HCEC 1CT (cell line): ENCODE measurements at regions not wholly inside any gene's neighbourhood (a gene's known extent, or its start where the extent isn't known, plus 50 kb on each side); places are given as distances from the start of the nearest gene placed in this dataset.
"Not testable (repeated sequence)": the region's sequence is repeated elsewhere in the genome, so short reads cannot be mapped to it uniquely, and the experiment has no call there.

Source experiments
- DNase-seq: peaks from one replicate; pipeline ENCODE4 v3.0.0-alpha.2; 2017

- DNase-seq = no peak
Measured at GRCh38 chr12:60535363-60535762, 939.5 kb downstream of the SLC16A7 start.

- DNase-seq = peak; percentile 70
Measured at GRCh38 chr12:60539592-60539991, 943.8 kb downstream of the SLC16A7 start.

- no peak for DNase-seq
Measured at GRCh38 chr12:60568914-60569313, 973.1 kb downstream of the SLC16A7 start.

GRCh38 chr12:60577607-60578006 is 981.8 kb downstream of the SLC16A7 start:
- no peak for DNase-seq

- not testable (repeated sequence) for DNase-seq
Measured at GRCh38 chr12:60587664-60588063, 991.8 kb downstream of the SLC16A7 start.

- no peak for DNase-seq
Measured at GRCh38 chr12:60594035-60594711, 998.3 kb downstream of the SLC16A7 start.

- DNase-seq = no peak
Measured at GRCh38 chr12:60602601-60603000, 1006.8 kb downstream of the SLC16A7 start.

- DNase-seq = not testable (repeated sequence)
Measured at GRCh38 chr12:60603475-60603874, 1007.6 kb downstream of the SLC16A7 start.

GRCh38 chr12:60616400-60616799 is 1020.6 kb downstream of the SLC16A7 start:
- no peak for DNase-seq

- no peak for DNase-seq
Measured at GRCh38 chr12:60630796-60631195, 1035.0 kb downstream of the SLC16A7 start.

GRCh38 chr12:60644076-60644475 is 1048.2 kb downstream of the SLC16A7 start:
- no peak for DNase-seq

GRCh38 chr12:60666895-60667294 is 1071.1 kb downstream of the SLC16A7 start:
- DNase-seq = no peak

GRCh38 chr12:60672949-60673348 is 1077.1 kb downstream of the SLC16A7 start:
- DNase-seq = no peak

GRCh38 chr12:60684988-60685655 is 1089.3 kb downstream of the SLC16A7 start:
- DNase-seq = no peak

- no peak for DNase-seq
Measured at GRCh38 chr12:60689137-60689536, 1093.3 kb downstream of the SLC16A7 start.

- peak; percentile 7 for DNase-seq
Measured at GRCh38 chr12:60693019-60693626, 1097.3 kb downstream of the SLC16A7 start.

- DNase-seq = no peak
Measured at GRCh38 chr12:60704171-60704914, 1108.5 kb downstream of the SLC16A7 start.

- no peak for DNase-seq
Measured at GRCh38 chr12:60710246-60710645, 1114.4 kb downstream of the SLC16A7 start.

GRCh38 chr12:60714141-60714900 is 1118.5 kb downstream of the SLC16A7 start:
- no peak for DNase-seq

GRCh38 chr12:60724475-60724874 is 1128.6 kb downstream of the SLC16A7 start:
- no peak for DNase-seq

GRCh38 chr12:60724984-60725383 is 1129.2 kb downstream of the SLC16A7 start:
- DNase-seq = no peak

- no peak for DNase-seq
Measured at GRCh38 chr12:60752589-60752988, 1156.8 kb downstream of the SLC16A7 start.

GRCh38 chr12:60758224-60758623 is 1162.4 kb downstream of the SLC16A7 start:
- DNase-seq = no peak
